Neural cell (in vitro differentiated cells): ENCODE measurements at regions not wholly inside any gene's neighbourhood (a gene's known extent, or its start where the extent isn't known, plus 50 kb on each side); places are given as distances from the start of the nearest gene placed in this dataset.

Experiments used
- H2AFZ ChIP-seq: fragments of 200-600, 300-800 bp; sonication (generic), shearing (Covaris generic); 2 replicates; pipeline ENCODE4 v1.6.0; 2014; ENCODE audit warnings: low read depth, mild to moderate bottlenecking, antibody characterized with exemption, low read length, moderate library complexity
- H3F3A ChIP-seq: fragments of 200-600 bp; shearing (Covaris generic); 2 replicates; pipeline ENCODE4 v1.6.1; 2016; ENCODE audit warnings: mild to moderate bottlenecking, moderate library complexity, mixed read lengths, antibody characterized with exemption, low read length; ENCODE audit not compliant: insufficient read depth, poor library complexity, severe bottlenecking
- H3K27ac ChIP-seq: fragments of 200-600, 300-800 bp; sonication (generic), shearing (Covaris generic); 2 replicates; pipeline ENCODE4 v1.5.1; 2014; ENCODE audit warnings: mild to moderate bottlenecking, low read length, moderate library complexity
- H3K27me3 ChIP-seq: fragments of 300-800, 200-600 bp; sonication (generic), shearing (Covaris generic); 2 replicates; pipeline ENCODE4 v1.6.0; 2014; ENCODE audit warnings: mild to moderate bottlenecking, low read depth, low read length, moderate library complexity; ENCODE audit not compliant: insufficient read depth
- H3K36me3 ChIP-seq: fragments of 300-800, 200-600 bp; sonication (generic), shearing (Covaris generic); 2 replicates; pipeline ENCODE4 v1.5.1; 2014; ENCODE audit warnings: mild to moderate bottlenecking, antibody characterized with exemption, low read length, moderate library complexity; ENCODE audit not compliant: insufficient read depth
- H3K4me2 ChIP-seq: fragments of 300-800, 200-600 bp; sonication (generic), shearing (Covaris generic); 2 replicates; pipeline ENCODE4 v1.6.0; 2014; ENCODE audit warnings: mild to moderate bottlenecking, low read length
- H3K4me3 ChIP-seq: fragments of 300-800, 200-600 bp; sonication (generic), shearing (Covaris generic); 2 replicates; pipeline ENCODE4 v1.5.1; 2014; ENCODE audit warnings: mild to moderate bottlenecking, low read length, moderate library complexity
- H3K79me2 ChIP-seq: fragments of 200-600 bp; shearing (Covaris generic); replicated peaks from 2 replicates; pipeline ENCODE4 v1.6.0; 2014; ENCODE audit warnings: mild to moderate bottlenecking, low read length, moderate library complexity; ENCODE audit not compliant: insufficient read depth
- H3K9ac ChIP-seq: fragments of 300-800, 200-600 bp; sonication (generic), shearing (Covaris generic); 2 replicates; pipeline ENCODE4 v1.6.1; 2016; ENCODE audit warnings: mild to moderate bottlenecking, low read length, mixed read lengths
- H3K9me2 ChIP-seq: fragments of 200-600 bp; shearing (Covaris generic); 2 replicates; pipeline ENCODE4 v1.6.1; 2016; ENCODE audit warnings: mild to moderate bottlenecking, low read length, mixed read lengths; ENCODE audit not compliant: insufficient read depth
- H3K9me3 ChIP-seq: fragments of 200-600, 300-800 bp; sonication (generic), shearing (Covaris generic); 2 replicates; pipeline ENCODE4 v1.6.1; 2016; ENCODE audit warnings: mild to moderate bottlenecking, mixed run types, low read length, moderate library complexity, mixed read lengths
- H4K20me1 ChIP-seq: fragments of 200-600 bp; shearing (Covaris generic); 2 replicates; pipeline ENCODE4 v1.6.1; 2016; ENCODE audit warnings: mild to moderate bottlenecking, mixed run types; ENCODE audit not compliant: insufficient read depth
- CTCF ChIP-seq: fragments of 450-650 bp; IDR thresholded peaks from 2 replicates; pipeline ENCODE4 v1.5.1; 2014; ENCODE audit warnings: antibody characterized with exemption, mild to moderate bottlenecking, moderate library complexity; ENCODE audit not compliant: poor library complexity, severe bottlenecking
- EP300 ChIP-seq: fragments of 450-650 bp; conservative IDR thresholded peaks from 2 replicates; pipeline ENCODE4 v1.6.1; 2014; ENCODE audit warnings: antibody characterized with exemption, mild to moderate bottlenecking, moderate library complexity; ENCODE audit not compliant: poor library complexity, severe bottlenecking
- EZH2 ChIP-seq: fragments of 200-600, 300-800 bp; shearing (Covaris generic), sonication (generic); IDR thresholded peaks from 2 replicates; pipeline ENCODE4 v1.6.1; 2014; ENCODE audit warnings: antibody characterized with exemption, low read length, borderline replicate concordance, mild to moderate bottlenecking; ENCODE audit not compliant: insufficient read depth, poor library complexity, severe bottlenecking
- MXI1 ChIP-seq: fragments of 450-650 bp; conservative IDR thresholded peaks from 2 replicates; pipeline ENCODE4 v1.6.1; 2014; ENCODE audit warnings: antibody characterized with exemption, mild to moderate bottlenecking; ENCODE audit not compliant: poor library complexity, severe bottlenecking
- POLR2AphosphoS5 ChIP-seq: IDR thresholded peaks from 2 replicates; pipeline ENCODE4 v1.6.1; 2012
- RAD21 ChIP-seq: fragments of 450-650 bp; conservative IDR thresholded peaks from 2 replicates; pipeline ENCODE4 v1.6.1; 2014; ENCODE audit warnings: antibody characterized with exemption, mild to moderate bottlenecking, moderate library complexity
- REST ChIP-seq: IDR thresholded peaks from 2 replicates; pipeline ENCODE4 v1.6.1; 2012; ENCODE audit warnings: borderline replicate concordance
- SMC3 ChIP-seq: fragments of 450-650 bp; conservative IDR thresholded peaks from 2 replicates; pipeline ENCODE4 v1.6.1; 2014; ENCODE audit warnings: antibody characterized with exemption, mild to moderate bottlenecking, moderate library complexity; ENCODE audit not compliant: poor library complexity
- TAF1 ChIP-seq: IDR thresholded peaks from 2 replicates; pipeline ENCODE4 v1.6.1; 2012; ENCODE audit warnings: low read depth

GRCh38 chr6:170222498-170223471 is 68.1 kb downstream of the DLL1 start:
- Histone ChIP-seq H3K4me3 (no peak overlapping the region), H3K4me2 (no peak overlapping the region), H3F3A (no peaks in the 10 kb centered on the region), H2AFZ (no peak overlapping the region), H3K27ac (no peak overlapping the region), H3K36me3 (no peaks in the 10 kb centered on the region), H3K9me2 (no peaks in the 10 kb centered on the region), H4K20me1 (no peaks in the 10 kb centered on the region), H3K9ac (no peak overlapping the region), H3K9me3 (no peaks in the 10 kb centered on the region), H3K27me3 (no peaks in the 10 kb centered on the region), H3K79me2 (no peaks in the 10 kb centered on the region)
- no peak for TF ChIP-seq RAD21
- no peak for TF ChIP-seq REST
- no peak for TF ChIP-seq SMC3
- no peak for TF ChIP-seq EZH2
- no peak for TF ChIP-seq CTCF
- no peak for TF ChIP-seq EP300
- no peak for TF ChIP-seq TAF1
- no peak for TF ChIP-seq MXI1
- no peak for TF ChIP-seq POLR2AphosphoS5

GRCh38 chr6:170221753-170222400 is 69.0 kb downstream of the DLL1 start:
- H3K36me3 ChIP-seq = no peaks in the 10 kb centered on the region
- H3K27me3 ChIP-seq = no peaks in the 10 kb centered on the region
- H3K4me3 ChIP-seq = no peak overlapping the region
- no peaks in the 10 kb centered on the region for H3K9me3 ChIP-seq
- H4K20me1 ChIP-seq = no peaks in the 10 kb centered on the region
- H3K79me2 ChIP-seq = no peaks in the 10 kb centered on the region
- TF ChIP-seq MXI1 (no peak), TAF1 (no peak), POLR2AphosphoS5 (no peak), REST (no peak), EP300 (no peak)
- H3K9ac ChIP-seq = no peak overlapping the region
- no peaks in the 10 kb centered on the region for H3F3A ChIP-seq
- H3K4me2 ChIP-seq = no peak overlapping the region
- H3K27ac ChIP-seq = no peak overlapping the region
- no peaks in the 10 kb centered on the region for H3K9me2 ChIP-seq
- no peak overlapping the region for H2AFZ ChIP-seq
